ENCODE measurements at regions not wholly inside any gene's neighbourhood (a gene's known extent, or its start where the extent isn't known, plus 50 kb on each side); places are given as distances from the start of the nearest gene placed in this dataset.
"Not testable (repeated sequence)": the region's sequence is repeated elsewhere in the genome, so short reads cannot be mapped to it uniquely, and the experiment has no call there.

DNA sequence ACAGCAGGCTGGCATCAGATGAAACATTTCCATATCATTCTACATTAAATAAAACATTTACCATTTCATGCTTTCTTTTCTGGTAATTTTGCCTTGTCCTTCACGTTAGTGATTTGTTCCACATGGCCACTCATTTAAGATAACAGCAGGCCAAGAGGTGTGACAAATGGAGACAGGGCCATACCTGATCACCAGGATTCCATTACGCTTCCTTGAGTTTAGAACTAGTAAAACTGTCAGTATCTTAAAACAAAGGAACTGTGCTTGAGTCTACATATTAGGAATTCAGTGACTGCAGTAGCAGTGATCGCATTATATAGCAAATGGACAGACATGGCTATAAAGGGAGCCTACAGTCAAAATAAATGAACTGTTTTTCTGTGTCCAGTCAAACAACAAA is 155.1 kb upstream of the FSHR start:
- DNase-seq (ENCODE audit: low spot score) = no peak

DNA sequence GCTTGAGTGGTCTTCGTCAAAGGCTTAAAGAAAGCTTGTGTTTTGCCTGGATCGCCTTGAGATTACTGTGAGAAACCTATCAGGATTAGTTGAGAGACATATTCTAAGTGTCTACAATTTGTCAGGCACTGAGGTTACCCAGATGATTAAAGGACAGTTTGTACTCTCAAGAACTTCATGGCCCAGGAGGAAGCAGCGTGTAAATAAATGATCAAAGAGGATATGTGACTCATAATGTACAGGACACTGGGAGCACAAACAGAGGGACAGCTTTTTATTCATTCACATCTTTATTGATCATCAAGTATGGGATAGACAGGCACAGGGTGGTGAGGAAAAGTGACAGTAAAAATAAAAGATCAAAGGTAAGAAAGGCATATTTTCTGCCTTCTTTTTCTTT is 152.6 kb upstream of the FSHR start:
- DNase-seq (ENCODE audit: low spot score) = no peak

DNA sequence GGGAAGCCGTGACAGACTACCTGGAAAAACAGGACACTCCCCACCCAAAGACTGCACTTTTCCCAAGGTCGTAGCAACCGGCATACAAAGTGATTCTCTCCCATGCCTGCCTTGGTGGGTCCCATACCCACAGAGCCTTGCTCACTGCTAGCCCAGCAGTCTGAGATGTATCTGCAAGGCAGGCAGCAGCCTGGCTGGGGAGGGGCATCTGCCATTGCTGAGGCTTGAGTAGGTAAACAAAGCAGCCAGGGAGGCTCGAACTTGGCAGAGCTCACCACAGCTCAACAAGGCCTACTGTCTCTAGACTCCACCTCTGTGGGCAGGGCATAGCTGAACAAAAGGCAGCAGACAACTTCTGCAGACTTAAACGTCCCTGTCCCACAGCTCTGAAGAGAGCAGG is 144.4 kb upstream of the FSHR start:
- not testable (repeated sequence) for DNase-seq (ENCODE audit: low spot score)

DNA sequence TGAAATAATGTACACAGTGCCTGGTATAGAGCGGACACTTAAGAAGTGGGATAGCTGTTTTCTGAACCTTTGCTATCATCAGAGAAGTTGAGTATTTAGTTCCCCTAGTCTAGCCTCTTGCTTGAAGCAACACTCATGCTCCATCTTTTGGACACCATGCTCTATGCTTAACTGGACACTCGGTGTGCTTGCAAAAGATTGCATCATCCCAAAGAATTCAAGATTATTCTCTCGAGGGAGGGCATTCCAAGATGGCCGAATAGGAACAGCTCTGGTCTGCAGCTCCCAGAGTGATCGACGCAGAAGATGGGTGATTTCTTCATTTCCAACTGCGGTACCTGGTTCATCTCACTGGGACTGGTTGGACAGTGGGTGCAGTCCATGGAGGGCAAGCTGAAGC is 143.9 kb upstream of the FSHR start:
- DNase-seq (ENCODE audit: low spot score) = no peak

DNA sequence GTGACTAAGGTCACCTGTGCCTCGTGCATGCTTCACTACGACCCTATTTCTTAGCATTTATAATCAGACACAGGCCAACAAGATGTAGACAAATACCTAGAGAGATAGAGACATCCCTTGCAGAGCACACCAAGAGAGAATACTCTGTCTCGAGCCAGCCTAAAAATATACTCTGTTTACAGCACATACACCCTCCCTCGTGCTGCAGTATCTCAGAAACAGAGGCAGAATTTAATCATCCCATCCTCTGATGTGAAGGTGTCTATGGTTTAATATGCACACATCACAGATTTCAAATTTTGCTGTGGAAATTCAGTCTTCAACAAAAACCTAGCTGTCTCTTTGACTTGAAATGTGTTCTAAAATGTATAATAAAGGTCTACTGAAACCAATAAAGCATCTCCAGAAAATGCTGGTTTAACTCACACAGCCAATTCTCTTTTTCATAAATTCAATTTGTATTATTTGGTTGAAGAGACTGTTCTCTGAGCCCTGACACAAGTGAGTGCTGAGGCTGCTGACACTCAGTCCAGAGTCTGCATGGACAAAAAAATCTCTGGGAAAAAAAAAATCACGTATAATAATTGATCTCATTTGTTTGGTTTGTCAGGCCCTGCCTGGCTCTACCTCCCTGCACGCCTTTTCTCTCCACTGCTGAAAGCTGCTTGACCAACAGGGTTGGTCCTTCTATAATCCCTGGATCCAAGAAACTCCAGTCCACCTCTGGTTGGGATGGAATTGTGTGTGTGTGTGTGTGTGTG is 142.0 kb upstream of the FSHR start:
- DNase-seq (ENCODE audit: low spot score) = no peak

DNA sequence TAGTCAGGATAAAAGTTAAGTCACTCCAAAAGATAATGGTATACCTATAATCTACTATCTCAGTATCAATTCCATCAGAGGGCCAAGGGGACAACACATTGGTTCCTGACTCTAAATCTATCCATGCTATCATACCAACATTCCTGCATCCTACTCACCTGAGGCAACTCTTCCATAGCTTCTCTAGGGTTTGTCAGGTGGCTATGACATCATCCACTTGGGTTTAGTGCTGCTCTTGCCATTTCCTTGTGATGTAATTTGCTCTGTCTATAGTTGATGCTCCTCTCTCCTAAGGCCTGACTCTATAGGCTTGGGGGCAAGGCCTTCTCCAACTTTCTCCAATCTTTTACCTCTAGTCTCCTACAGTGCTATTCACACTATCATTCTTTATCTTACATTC is 139.9 kb upstream of the FSHR start:
- DNase-seq (ENCODE audit: low spot score) = no peak

DNA sequence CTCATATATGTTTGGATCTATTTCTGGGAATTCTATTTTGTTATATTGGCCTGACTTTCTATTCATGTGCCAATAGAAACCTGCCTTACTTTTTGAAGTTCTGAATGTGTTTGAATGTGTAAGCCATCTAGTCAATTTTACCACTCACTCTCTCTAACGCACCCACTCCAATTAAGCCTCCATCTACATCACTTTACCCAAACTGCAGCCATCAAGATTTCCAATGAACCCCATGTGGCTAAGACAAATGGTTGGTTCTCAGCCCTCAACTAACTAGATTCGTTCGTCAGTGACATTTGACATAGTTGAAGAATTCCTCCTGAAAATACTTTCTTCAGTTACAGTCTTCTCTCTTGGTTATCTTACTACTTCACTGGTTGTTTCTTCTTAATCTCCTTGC is 137.3 kb upstream of the FSHR start:
- DNase-seq (ENCODE audit: low spot score) = no peak

DNA sequence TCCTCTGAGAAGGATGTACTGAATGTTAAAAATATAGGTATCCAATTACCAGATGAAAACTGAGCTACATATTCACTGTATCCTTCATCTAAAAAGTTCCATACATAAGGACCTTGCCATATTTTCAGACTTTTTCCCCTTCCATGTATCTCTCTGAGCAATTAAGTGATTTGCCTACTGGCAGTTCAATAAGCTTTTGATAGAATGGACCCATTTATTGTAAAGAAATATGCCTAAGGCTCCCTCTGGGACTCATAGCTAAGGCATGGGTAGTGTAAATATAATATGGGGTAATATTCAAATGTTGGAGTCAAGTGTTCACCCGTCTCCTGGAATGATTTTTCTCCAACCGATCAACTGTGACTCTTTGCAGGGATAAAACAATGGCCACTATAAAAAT is 135.4 kb upstream of the FSHR start:
- DNase-seq (ENCODE audit: low spot score) = no peak

DNA sequence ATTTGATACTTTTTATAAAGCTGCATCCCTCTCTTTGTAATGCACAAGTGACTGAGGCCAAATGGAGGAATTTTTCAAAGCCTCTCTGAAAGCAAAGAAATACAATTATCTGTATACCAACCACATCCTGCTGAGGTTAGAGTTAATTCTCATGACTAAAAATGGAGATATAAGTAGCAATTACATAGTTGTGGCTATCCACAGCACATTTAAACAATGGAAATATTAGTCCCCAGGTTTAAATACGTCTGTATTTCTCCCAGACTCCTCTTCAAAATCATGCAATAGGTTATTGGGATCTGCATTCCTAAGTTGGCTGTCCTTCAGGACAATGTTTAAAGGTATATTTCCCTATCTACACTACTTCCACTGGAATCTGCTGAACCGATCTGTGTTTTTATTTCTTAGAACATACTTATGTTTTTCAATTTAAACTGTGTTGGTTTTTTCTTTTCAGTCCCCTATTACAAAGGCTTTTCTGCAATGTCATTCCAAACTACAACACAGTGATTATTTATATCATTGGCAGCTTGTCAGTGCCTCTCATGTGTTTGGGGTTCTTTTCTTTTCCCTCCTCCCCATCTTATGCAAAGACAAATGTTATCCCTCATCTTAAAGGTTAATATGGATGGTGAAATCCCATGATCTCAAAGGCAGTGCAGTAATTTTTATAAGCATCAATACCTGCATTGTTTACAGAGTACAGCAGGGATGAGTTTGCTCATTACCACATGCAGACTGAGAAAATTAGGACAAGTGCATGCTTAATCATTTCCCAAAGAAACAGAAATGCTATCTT is 134.8 kb upstream of the FSHR start:
- DNase-seq (ENCODE audit: low spot score) = no peak

DNA sequence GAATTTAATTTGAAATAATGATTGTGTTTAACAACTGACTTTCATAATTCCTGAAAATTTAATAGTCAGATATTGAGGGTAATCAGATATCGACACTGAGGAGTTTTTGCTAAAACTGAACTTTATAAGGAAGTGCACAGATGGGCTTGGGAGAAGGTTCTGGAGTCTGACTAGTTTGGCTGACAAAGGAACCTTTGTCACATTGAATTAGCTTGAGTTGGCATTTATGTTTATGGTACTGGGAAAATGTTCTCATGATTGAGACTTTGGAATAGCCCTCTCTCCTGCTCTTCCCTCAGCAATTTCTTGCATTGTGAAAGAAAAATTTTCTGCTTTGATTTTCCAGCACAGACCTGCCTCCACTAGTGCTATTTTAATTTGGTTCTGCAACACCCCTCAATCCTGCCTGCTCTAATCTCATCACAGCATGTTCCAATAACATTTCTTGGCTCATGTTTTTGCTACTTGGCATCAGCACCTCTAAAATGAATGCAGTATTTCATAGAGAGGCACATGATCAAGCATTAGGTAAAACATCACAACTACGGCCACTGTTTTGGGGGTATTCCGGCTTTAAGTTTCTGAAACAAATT is 133.9 kb upstream of the FSHR start:
- no peak for DNase-seq (ENCODE audit: low spot score)

DNA sequence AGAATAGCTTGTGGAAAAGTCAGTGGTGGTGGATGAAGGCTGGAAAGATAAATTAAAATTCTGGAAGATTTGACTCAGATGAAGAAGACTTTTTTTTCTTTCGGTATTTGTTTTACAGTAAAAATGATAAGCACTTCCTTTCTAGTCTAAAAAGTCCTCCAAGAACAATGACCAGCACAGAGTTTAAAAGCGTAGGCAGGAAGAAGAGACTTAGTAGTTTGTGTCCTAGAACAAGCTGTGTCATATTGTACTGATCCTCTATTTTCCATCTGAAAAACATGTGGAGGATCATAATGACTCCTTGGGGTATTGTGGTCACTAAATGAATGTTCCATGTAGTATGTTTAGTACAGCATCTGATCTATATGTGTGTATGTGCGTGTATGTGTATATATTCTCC is 132.4 kb upstream of the FSHR start:
- DNase-seq (ENCODE audit: low spot score) = no peak

DNA sequence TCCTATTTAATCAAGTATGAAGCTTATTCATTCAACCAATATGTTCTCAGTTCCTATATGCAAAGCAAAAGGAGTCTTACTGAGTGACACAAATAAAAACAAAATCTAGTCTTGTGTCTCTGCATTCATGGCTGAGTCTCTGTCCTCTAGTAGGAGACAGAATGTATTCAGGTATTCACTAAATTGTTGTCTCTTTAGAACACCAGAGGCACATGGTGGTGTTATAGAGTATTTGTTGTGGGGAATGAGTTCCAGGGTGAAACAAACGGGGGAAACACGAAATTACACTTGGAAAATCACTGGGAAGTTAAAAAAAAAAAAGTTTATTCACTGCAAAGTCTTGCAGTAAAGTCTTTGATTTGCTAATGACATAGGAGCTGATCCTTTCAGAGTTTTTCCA is 131.7 kb upstream of the FSHR start:
- no peak for DNase-seq (ENCODE audit: low spot score)

DNA sequence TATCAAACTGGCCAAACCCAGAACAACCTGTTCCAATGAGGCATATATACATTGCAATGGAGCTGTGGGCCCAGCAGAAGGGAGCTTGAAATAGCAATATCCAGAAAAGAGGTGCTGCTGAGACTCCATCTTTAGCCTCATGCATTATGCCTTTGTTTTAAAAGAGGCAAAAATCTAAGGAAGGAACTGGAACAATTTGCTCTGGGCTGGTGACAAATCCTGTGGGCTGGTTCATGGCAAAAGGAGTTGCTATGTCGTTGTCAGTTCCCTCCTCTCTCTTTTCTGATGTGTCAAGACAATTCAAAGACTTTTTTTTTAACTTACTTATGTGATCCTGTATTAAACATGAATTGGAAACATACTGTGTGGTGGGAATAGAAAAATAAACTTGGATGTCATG is 124.2 kb upstream of the FSHR start:
- no peak for DNase-seq (ENCODE audit: low spot score)

DNA sequence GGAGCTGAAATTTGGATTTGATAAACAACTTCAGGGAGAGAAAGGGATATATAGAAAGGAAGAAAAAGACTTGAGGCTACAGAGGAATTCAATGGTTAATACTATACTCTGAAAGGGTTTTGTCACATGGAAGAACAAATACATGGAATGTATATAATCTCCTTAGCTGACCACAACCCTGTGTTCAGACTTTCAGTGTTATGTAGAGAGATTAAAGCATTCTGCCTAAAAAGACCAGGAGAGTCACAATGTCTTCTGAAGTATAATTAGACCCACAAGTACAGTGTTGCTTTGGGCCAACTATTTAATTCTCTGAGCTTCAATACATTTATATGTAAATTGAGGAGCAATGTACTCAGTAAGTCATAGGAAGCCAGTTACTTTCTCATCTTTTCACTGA is 123.8 kb upstream of the FSHR start:
- DNase-seq (ENCODE audit: low spot score) = no peak

DNA sequence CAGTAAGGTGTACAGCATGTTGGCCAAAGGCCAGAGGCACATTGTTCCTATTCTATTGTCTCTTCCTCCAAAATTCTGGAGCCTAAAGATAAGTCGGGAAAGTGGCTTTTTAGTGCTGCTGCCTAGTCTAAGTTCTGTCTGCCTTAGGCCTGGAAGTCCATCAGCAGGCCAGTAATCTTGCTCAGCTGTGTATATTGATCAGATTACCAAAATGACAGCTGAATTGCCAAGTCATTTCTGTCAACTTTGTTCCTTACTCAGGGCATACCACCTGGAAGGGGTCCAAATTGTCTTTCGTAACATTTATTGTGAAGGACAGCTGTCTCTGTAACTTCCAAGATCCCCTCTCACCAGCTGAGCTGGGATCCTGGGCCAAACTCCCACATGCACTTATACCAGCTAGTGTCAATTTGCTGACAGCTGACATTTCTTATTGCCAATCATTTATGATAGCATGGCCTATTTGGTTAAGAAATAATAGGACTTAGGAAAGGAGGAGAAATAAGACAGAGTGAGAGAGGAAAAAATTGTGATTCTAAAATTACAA is 116.8 kb upstream of the FSHR start:
- no peak for DNase-seq (ENCODE audit: low spot score)

DNA sequence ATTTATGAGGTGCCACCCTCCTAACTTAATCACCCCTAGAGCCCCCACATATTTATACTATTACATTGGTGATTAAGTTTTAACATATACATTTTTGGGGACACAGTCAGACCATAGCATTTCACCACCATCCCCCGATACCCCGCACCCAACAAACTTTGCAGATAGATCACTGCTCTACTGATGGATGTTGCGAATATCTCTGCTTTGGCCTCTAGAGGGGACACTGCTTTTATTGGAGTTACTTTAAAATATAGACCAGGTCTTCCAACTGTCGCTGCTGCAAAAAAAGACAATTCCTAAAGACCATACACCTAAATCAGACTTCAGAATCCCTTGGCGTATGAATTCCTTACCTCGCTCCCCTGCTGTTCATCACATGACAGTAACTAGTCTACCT is 115.8 kb upstream of the FSHR start:
- no peak for DNase-seq (ENCODE audit: low spot score)

DNA sequence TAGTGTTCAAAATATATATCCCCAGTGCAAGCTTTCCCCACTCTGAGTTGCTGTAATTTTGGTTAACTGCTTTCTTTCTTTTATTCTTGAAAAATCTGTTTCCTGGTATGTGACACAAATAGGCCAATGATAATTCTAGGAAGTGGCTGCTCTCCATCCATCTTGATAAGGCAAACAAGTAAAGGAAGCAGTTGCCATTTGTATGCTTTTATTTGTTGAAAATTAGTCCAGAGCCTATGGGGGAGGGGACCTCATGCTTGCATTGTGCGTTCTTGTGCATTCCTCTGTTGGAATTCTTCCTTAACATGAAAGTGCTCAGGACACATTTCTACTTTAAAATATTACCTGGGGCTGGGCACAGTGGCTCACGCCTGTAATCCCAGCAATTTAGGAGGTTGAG is 111.2 kb upstream of the FSHR start:
- DNase-seq (ENCODE audit: low spot score) = no peak

DNA sequence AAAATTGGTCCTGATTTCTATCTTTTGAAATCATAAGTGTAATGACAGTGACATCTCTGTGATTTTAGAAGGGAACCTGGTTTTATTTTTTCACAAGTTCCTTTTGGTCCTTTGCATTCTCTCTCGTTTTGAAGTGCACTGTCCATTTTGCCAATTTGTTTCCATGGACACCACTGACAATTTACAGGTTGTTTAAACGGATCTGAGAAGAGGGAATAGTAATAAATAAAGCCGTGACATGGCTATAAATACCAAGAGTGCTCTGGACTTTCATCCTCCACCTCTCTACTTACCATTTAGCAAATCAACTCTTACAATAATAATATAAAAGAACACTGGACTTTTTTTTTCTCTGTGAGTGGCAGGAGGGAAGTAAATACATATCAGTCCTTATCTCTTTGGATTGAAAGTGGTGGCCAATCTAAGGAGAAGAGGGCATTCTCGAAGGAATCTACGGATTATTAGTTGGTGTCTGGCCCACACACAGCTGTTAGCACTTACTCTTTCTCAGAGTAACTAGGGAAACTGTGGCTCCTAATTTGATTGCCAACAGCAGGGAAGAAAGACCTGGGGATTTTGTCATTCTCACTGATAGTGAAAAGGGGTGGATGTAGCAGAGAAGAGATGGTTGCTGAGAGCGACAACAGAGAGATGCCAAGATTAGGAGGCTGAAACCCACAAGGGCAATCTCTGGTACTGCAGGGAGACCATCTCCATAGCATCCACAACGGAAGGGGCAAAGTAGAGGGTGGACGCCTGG is 108.7 kb upstream of the FSHR start:
- no peak for DNase-seq (ENCODE audit: low spot score)

DNA sequence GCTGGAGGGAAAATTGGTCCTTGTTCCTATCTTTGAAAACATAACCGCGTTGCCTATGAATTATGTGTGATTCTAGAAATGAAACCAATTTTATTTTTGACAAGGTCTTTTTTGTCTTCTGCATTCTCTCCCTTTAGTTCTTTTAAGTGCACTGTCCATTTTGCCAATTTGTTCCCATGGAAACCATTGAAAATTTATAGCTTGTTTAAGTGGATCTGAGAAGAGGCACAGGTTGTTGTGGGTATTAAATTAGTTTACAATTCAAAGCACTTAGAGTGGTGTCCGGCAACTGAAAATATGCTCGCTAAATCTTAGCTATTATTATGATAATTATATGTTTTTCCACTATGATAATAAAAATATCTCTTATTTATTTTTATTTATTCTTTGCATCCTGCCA is 107.5 kb upstream of the FSHR start:
- DNase-seq (ENCODE audit: low spot score) = no peak

DNA sequence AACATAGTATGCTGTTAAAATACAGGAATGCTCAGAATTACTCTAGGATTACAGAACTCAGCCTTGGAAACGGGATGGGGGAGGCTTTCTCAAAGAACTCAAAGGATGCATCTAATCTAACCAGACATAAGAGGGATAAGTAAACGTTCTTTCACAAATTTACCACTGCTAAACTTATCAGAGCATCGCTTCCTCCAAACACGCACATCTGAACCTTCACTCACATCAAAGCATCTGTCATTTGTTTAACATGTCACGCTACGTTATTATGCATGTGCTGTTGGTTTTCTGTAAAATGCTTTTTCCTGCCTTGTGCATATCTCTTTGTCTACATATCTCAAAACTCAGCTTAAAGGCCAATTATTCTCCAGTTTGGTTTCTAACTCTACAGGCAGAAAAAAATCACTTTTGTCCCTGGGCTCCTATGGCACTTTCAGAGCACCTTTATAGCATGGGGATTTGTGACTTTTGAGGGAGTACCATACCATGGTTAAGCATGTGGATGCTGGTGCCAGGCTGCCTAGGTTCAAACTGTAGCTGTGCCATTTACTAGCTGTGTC is 106.7 kb upstream of the FSHR start:
- DNase-seq (ENCODE audit: low spot score) = no peak

DNA sequence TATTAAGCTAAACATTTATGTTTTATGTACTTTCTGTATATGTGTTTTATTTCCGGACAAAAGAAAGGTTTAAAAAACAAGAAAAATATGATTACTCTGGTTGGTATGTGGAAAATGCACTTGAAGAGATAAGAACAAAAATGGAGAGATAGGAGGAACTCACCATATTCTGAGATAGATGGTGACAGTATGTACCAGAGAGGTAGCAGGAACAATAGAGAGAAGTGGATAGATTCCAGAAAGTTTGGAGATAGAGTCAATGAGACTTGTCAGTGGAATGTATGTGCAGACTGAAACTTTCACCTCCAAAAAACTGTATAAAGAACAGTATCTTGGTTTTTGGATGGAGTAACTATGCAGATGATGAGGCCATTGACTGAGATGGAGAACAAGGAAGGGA is 105.6 kb upstream of the FSHR start:
- no peak for DNase-seq (ENCODE audit: low spot score)

DNA sequence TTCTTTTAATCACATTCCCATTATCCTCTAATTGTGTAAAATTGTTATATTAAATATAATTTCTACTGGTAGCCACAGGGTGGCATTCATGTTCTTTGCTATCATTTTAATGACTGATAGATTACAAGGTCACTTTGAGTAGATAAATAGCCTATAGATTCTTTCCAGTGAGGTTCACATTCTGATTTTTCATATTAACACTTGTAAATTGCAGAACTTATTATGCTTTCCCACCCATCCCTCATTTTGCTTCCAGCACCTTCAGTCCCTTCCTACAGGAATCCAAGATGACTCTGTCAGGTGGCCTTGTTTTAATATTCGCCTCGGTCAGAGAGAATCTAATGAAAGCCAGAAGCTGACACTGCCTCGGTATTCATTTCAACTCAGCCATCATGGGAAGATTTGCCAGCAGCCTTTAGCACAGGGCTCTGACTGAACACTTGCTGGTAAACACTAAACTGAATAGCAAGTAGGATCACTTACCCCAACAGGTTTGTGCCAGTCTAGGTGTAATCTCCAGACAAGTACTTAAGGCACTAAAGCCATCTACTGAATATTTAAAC is 101.2 kb upstream of the FSHR start:
- no peak for DNase-seq (ENCODE audit: low spot score)
